ENCODE measurements at regions not wholly inside any gene's neighbourhood (a gene's known extent, or its start where the extent isn't known, plus 50 kb on each side); places are given as distances from the start of the nearest gene placed in this dataset.
A peak's percentile ranks its signal among the peaks of the same experiment; 100 is the strongest.

DNA sequence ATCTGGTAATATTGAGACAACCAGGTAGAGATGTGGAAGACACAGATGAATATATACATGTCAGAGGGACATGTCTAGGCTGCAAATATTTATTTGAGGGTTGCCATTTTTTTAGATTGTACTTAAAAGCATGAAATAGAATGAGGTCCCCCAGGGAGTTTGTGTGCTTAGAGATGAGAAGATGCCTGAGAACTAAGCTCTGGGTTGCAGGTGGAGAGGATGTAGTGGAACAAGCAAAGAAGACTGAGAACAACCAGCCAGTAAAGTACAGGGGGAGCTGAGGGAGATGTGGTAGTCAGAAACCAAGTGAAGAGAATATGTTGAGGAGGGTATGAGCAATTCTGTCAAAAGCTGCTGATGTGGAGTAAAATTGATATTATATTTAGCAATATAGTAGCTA, 95.6 kb upstream of the UNC5C start:
- TF ChIP-seq CTCF (IDR thresholded peaks at IDR 0.05): no peak
- no peaks in the 10 kb centered on the region for H3K36me3 ChIP-seq
- peaks cover 0 to 5% of the 10 kb centered on the region in 2 donors for H3K4me1 ChIP-seq
- H3K9me3 ChIP-seq: no peaks in the 10 kb centered on the region
- no peak overlapping the region for H3K4me3 ChIP-seq
- no peak for DNase-seq
- no peak overlapping the region for H3K27ac ChIP-seq
- H3K27me3 ChIP-seq: no peaks in the 10 kb centered on the region
- intact Hi-C loops (cut with DNase I): no loop called here
- no peak for ATAC-seq

GRCh38 chr4:95643627-95644026, 94.9 kb upstream of the UNC5C start:
- ATAC-seq (no peak), DNase-seq (no peak)
- no peak for TF ChIP-seq CTCF (IDR thresholded peaks at IDR 0.05)
- intact Hi-C loops (cut with DNase I): no loop called here
- H3K27me3 ChIP-seq: no peaks in the 10 kb centered on the region
- peaks cover 0 to 5% of the 10 kb centered on the region in 2 donors for H3K4me1 ChIP-seq
- no peak overlapping the region for H3K27ac ChIP-seq
- no peak overlapping the region for H3K4me3 ChIP-seq
- no peaks in the 10 kb centered on the region for H3K9me3 ChIP-seq
- no peaks in the 10 kb centered on the region for H3K36me3 ChIP-seq

GRCh38 chr4:95641571-95641970, 92.8 kb upstream of the UNC5C start:
- no peak for TF ChIP-seq CTCF (IDR thresholded peaks at IDR 0.05)
- peaks cover 0 to 5% of the 10 kb centered on the region in 2 donors for H3K4me1 ChIP-seq
- DNase-seq (peak in 1 of 4 donors; percentile 30), ATAC-seq (peak; percentile 96)
- H3K27me3 ChIP-seq: no peaks in the 10 kb centered on the region
- H3K9me3 ChIP-seq: no peaks in the 10 kb centered on the region
- no peak overlapping the region for H3K4me3 ChIP-seq
- intact Hi-C loops (cut with DNase I): no loop called here
- H3K27ac ChIP-seq: no peak overlapping the region
- no peaks in the 10 kb centered on the region for H3K36me3 ChIP-seq

GRCh38 chr4:95640311-95640710, 91.5 kb upstream of the UNC5C start:
- Histone ChIP-seq H3K4me3 (no peak overlapping the region), H3K27me3 (no peaks in the 10 kb centered on the region), H3K27ac (no peak overlapping the region), H3K36me3 (no peaks in the 10 kb centered on the region), H3K9me3 (no peaks in the 10 kb centered on the region), H3K4me1 (peaks cover 0 to 5% of the 10 kb centered on the region in 2 donors)
- ATAC-seq (no peak), DNase-seq (no peak)
- no peak for TF ChIP-seq CTCF (IDR thresholded peaks at IDR 0.05)
- intact Hi-C loops (cut with DNase I): no loop called here

DNA sequence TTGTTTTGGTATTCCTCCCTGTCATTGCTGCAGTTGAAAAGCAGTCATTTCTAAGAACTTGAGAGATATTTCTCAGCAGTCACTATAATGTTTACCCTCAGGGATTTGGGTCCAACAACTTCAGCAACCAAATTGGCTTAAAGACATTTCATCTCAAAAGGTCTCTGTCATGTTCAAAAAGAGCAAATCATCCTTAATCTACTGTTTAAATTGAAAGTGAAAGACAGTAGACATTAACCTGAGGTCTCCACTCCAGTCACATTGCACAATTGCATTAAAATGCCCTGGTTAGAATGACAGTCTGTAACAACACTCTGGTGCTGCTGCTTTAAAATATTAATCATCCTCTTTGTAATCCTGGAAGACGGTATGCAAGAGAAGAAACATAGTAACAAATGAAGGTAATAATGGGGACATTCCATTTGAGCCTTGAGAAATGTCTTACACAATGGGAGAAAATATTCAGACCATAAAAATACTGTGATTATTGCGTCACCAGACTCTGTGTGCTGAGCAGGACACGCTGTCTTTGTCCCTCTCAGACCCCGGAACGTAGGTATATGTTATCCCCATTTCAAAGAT, 90.2 kb upstream of the UNC5C start:
- peak in 1 of 4 donors; percentile 18 for DNase-seq
- intact Hi-C loops (cut with DNase I): no loop called here
- ATAC-seq: peak; percentile 11
- TF ChIP-seq CTCF (IDR thresholded peaks at IDR 0.05): no peak
- H3K4me3 ChIP-seq: no peak overlapping the region
- H3K27me3 ChIP-seq: no peaks in the 10 kb centered on the region
- no peaks in the 10 kb centered on the region for H3K36me3 ChIP-seq
- H3K27ac ChIP-seq: no peak overlapping the region
- H3K4me1 ChIP-seq: peaks cover 0 to 5% of the 10 kb centered on the region in 2 donors
- H3K9me3 ChIP-seq: no peaks in the 10 kb centered on the region

All from left lung (tissue), 4 donors.